Vagina (tissue), 2 donors: ENCODE measurements at regions not wholly inside any gene's neighbourhood (a gene's known extent, or its start where the extent isn't known, plus 50 kb on each side); places are given as distances from the start of the nearest gene placed in this dataset.

Source experiments
- CTCF ChIP-seq, 3 experiments: fragments of 450-650 bp in 2 of 3; fragments of 200-600 bp in 1 of 3; sonication (generic) in 1 of 3; IDR thresholded peaks; one replicate each; pipeline ENCODE4 v1.5.1; 2017 to 2019; ENCODE audit warnings: antibody characterized with exemption in 3 of 3, mild to moderate bottlenecking in 2 of 3, moderate library complexity in 2 of 3
- POLR2A ChIP-seq, 2 donors: fragments of 450-650 bp; IDR thresholded peaks; one replicate each; pipeline ENCODE4 v1.6.1; 2017; ENCODE audit warnings: antibody characterized with exemption in 2 of 2, mild to moderate bottlenecking in 2 of 2, moderate library complexity in 2 of 2
- POLR2AphosphoS5 ChIP-seq, 2 donors: sonication (generic); formaldehyde crosslinking; IDR thresholded peaks; one replicate each; pipeline ENCODE4 v1.9.0; 2017; ENCODE audit warnings: antibody characterized with exemption in 2 of 2, mild to moderate bottlenecking in 2 of 2, low read depth in 1 of 2; ENCODE audit not compliant: insufficient read depth in 1 of 2

GRCh38 chr9:21685502-21685901, 116.9 kb upstream of the MTAP start:
- TF ChIP-seq CTCF (IDR thresholded peaks at IDR 0.05) = no peak
- no peak for TF ChIP-seq POLR2A (IDR thresholded peaks at IDR 0.05)
- no peak for TF ChIP-seq POLR2AphosphoS5 (IDR thresholded peaks at IDR 0.05; ENCODE audit: insufficient read depth in 1 of 2, low read depth in 1 of 2)
